ENCODE measurements at regions not wholly inside any gene's neighbourhood (a gene's known extent, or its start where the extent isn't known, plus 50 kb on each side); places are given as distances from the start of the nearest gene placed in this dataset.

DNA sequence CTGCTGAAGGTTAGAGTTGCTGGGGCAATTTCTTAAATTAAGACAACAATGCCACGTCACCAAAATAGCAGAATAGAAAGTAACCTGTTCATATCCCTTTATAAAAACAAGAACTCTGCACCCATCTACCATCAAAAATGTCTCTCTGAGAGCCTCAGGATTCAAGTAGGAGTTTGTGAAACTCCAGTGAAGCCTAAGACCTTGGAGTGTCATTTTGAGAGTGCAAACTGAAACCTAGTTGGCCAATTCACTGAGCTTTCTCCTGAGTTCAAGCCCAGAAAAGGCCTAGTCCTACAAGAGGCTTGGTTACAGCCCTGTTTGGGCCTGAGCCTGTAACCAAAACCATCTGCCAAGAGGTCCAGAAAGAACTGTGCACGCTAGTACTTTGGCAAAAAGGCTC is 335.1 kb downstream of the EFHB start:
- TF ChIP-seq, protein P1, sequence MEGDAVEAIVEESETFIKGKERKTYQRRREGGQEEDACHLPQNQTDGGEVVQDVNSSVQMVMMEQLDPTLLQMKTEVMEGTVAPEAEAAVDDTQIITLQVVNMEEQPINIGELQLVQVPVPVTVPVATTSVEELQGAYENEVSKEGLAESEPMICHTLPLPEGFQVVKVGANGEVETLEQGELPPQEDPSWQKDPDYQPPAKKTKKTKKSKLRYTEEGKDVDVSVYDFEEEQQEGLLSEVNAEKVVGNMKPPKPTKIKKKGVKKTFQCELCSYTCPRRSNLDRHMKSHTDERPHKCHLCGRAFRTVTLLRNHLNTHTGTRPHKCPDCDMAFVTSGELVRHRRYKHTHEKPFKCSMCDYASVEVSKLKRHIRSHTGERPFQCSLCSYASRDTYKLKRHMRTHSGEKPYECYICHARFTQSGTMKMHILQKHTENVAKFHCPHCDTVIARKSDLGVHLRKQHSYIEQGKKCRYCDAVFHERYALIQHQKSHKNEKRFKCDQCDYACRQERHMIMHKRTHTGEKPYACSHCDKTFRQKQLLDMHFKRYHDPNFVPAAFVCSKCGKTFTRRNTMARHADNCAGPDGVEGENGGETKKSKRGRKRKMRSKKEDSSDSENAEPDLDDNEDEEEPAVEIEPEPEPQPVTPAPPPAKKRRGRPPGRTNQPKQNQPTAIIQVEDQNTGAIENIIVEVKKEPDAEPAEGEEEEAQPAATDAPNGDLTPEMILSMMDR (conservative IDR thresholded peaks at IDR 0.05; ENCODE audit: low read depth, low read length): no peak

DNA sequence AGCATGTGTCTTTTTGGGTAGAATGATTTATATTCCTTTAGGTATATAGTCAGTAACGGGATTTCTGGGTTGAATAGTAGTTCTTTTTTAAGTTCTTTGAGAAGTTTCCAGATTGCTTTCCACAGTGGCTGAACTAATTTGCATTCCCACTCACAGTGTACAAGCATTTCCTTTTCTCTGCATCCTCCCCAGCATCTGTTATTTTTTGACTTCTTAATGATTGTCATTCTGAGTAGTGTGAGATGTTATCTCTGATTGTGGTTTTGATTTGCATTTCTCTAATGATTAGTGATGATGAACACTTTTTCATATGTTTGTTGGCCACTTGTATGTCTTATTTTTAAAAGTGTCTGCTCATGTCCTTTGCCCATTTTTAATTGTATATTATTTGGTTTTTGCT is 337.6 kb downstream of the EFHB start:
- TF ChIP-seq, protein P1 (conservative IDR thresholded peaks at IDR 0.05; ENCODE audit: low read depth, low read length): no peak
- Histone ChIP-seq H3K4me3 (IDR thresholded peaks at IDR 0.05; ENCODE audit: insufficient read depth, low read depth, low read length) (no peak overlapping the region), H3K9ac (no peak overlapping the region), H3K27ac (no peak overlapping the region), H3K4me2 (no peak overlapping the region), H4K20me1 (ENCODE audit: insufficient read depth) (no peaks in the 10 kb centered on the region), H3K36me3 (ENCODE audit: insufficient read depth) (no peaks in the 10 kb centered on the region), H3K4me1 (ENCODE audit: low read depth, poor library complexity, severe bottlenecking) (no peaks in the 10 kb centered on the region), H3K27me3 (ENCODE audit: insufficient read depth, low read depth) (no peaks in the 10 kb centered on the region), H3K79me2 (ENCODE audit: insufficient read depth, low read depth) (no peaks in the 10 kb centered on the region), H2AFZ (ENCODE audit: low read depth) (no peak overlapping the region)

More for the DNA sequence above, 335.1 kb downstream of the EFHB start:
- Histone ChIP-seq H3K27ac (no peak overlapping the region), H2AFZ (ENCODE audit: low read depth) (no peak overlapping the region), H3K4me1 (ENCODE audit: low read depth, poor library complexity, severe bottlenecking) (no peaks in the 10 kb centered on the region), H3K9ac (no peak overlapping the region), H3K27me3 (ENCODE audit: insufficient read depth, low read depth) (no peaks in the 10 kb centered on the region), H3K79me2 (ENCODE audit: insufficient read depth, low read depth) (no peaks in the 10 kb centered on the region), H3K36me3 (ENCODE audit: insufficient read depth) (no peaks in the 10 kb centered on the region), H3K4me3 (IDR thresholded peaks at IDR 0.05; ENCODE audit: insufficient read depth, low read depth, low read length) (no peak overlapping the region), H4K20me1 (ENCODE audit: insufficient read depth) (no peaks in the 10 kb centered on the region), H3K4me2 (no peak overlapping the region)

DNA sequence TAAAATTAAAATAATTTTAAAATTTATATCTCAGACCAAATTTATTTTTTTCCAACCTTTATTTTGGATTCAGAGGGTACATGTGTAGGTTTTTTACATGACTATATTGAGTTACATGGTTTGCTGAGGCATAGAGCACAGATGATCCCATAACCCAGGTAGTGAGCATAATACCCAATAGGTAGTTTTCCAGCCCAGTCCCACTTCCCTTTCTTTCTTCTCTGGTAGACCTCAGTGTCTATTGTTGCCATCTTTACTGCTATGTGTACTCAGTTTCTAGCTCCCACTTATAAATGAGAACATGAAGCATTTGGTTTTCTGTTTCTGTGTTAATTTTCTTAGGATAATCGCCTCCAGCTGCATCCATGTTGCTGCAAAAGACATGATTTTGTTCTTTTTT is 338.1 kb downstream of the EFHB start:
- H3K9ac ChIP-seq: no peak overlapping the region
- H3K4me3 ChIP-seq (IDR thresholded peaks at IDR 0.05; ENCODE audit: insufficient read depth, low read depth, low read length): no peak overlapping the region
- H3K36me3 ChIP-seq (ENCODE audit: insufficient read depth): no peaks in the 10 kb centered on the region
- TF ChIP-seq, protein P1 (conservative IDR thresholded peaks at IDR 0.05; ENCODE audit: low read depth, low read length): no peak
- no peak overlapping the region for H3K27ac ChIP-seq
- H3K4me2 ChIP-seq: no peak overlapping the region
- no peak overlapping the region for H2AFZ ChIP-seq (ENCODE audit: low read depth)
- no peaks in the 10 kb centered on the region for H3K4me1 ChIP-seq (ENCODE audit: low read depth, poor library complexity, severe bottlenecking)
- H4K20me1 ChIP-seq (ENCODE audit: insufficient read depth): no peaks in the 10 kb centered on the region
- no peaks in the 10 kb centered on the region for H3K79me2 ChIP-seq (ENCODE audit: insufficient read depth, low read depth)
- H3K27me3 ChIP-seq (ENCODE audit: insufficient read depth, low read depth): no peaks in the 10 kb centered on the region

Data from KMS-11 (cell line).